NCI-H510A (cell line): ENCODE measurements at regions not wholly inside any gene's neighbourhood (a gene's known extent, or its start where the extent isn't known, plus 50 kb on each side); places are given as distances from the start of the nearest gene placed in this dataset.

ENCODE experiments used
- DNase-seq: peaks from one replicate; lab custom pipeline; 2025; lab: John Stamatoyannopoulos, UW

DNA sequence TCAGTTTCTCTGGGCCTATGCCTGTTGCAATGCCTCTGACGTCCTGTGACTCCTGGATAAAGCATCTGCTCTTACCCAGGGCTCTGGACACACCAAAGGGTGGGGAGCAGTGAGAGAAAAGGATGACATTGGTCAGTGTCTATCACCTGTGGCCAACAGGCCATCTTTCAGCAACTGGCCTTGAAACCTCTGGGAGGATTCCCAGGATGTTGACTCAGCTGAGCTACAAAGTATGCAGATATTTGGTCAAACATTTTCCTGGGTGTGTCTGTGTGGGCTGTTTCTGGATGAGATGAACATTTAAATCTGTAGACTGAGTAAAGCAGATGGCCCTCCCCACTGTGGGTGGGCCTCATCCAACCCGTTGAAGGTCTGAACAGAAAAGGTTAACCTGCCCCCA lies 149.9 kb downstream of the SPATA19 start:
- no peak for DNase-seq

DNA sequence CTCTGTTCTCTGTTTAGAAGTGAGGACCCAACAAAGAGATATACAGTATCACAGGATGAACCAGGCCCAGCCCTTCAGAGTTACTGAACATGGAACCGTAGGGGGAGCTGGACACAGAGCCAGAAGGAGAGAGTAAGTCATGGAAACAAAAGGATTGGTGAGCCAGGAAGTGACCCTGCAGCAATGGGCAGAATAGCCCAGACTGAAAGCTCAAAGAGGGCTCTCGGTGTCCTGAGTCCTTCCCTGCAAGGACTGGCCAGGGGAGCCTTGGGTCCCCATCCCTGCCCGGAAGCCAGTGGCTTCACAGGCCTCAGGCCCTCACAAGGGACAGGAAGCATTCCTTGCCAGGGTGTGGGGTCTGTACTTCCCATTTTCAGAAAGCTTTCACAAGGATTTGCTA lies 150.6 kb downstream of the SPATA19 start:
- DNase-seq, result no peak

DNA sequence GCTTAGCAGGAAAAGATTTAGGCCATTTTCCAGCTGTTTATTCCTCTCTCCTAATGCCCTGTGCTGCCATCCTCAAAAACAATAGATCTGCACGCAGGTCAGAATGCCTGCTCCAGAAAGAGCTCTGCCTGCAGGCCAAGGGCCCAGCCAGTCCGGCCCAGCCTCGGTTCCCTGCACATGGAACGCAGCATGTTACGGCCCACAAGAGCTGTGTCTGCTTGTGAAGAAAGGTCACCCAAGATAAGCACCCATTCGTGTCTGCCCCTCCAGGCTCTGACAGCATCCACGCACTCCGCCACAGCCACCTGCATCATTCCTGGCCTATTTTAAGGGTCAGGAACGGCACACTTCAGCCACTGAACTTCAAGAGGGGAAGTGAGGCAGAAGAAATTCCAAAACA lies 152.2 kb downstream of the SPATA19 start:
- DNase-seq, result no peak

DNA sequence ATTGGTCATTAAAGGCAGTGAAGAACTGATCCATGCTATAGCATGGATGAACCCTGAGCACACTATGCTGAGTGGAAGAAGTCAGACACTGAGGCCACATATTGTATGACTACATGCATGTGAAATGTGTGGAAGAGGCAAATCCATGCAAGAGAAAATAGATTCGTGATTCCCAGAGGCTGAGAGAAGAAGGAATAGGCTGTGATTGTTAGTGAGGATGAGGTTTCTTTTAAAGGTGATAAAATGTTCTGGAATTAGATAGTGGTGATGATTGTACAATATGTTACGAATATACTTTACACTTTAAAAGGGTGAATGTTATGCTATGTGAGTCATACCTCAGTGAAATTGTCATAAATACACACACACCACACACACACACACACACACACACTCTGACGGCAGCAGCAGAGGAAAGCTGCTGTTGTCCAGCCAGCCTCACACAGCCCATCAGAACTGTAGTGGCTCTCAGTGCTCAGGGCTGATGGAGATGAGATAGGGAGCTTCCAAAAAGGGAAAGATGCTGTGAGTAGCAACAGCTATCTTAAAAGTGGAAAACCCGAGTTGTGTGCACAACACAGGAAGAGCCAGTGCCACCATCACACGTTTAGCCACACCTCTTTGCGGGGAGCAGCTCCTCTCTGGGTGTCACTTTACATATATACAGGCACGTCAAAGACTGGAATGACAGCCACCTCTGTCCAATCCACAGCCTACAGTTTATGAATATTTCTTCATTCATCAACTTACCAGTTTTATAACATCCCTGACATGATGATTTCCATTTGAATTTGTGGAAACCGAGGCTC lies 153.0 kb downstream of the SPATA19 start:
- DNase-seq, result no peak

DNA sequence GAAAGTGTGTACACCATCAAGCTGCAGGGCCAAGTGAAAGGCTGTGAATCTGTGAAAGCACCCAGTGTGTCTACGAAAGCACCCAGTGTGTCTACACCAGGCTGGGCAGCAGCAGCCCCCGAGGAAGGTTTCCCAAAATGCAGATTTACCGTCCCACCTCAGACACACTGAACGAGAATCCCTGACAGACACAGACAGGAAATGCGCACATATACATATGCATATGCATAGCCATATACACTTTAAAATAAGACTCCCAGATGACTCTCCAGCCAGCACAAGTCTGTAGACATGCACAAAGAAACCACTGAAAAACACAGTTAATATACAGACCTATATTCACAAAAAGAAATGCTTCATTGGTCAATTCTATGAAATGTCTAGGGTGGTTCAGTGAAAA lies 155.5 kb upstream of the OPCML start:
- DNase-seq, result no peak

DNA sequence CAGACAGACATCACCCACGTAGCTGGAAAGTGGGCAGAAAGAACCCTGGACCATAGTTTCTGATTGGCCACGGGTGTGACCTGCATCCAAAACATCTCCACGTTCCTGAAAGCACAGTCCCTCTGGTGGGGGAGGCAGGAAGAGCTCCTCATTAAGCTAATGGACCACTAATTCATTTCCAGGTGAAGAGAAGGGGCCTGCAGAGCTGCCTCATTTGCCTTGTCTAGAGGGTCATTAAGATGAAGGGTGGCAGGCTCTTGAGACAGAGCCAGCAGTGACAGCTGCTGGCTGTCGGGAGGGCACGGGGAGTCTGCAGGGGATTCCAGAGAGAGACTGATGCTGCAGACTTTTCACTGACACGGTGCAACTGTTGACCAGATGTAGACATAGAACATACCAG lies 149.6 kb upstream of the OPCML start:
- DNase-seq, result no peak

DNA sequence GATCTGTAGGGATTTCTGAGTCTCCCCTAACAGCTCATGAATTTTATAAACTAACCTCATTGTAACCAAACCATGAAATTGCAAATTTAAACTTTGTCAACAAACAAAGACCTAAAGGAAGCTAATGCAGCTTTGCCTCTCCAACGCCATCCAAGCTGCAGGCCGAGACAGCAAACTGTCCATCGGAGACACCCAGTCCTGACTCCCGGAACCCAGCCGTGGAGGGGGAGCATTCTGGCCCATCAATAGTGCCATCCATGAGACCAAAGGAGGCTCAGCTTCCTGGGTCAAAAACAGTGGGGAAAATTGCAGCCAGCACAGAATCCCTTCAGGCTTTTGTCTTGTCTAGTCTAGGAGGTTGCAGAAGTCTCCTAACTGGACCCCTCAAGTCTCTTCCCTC lies 147.6 kb upstream of the OPCML start:
- DNase-seq, result no peak

DNA sequence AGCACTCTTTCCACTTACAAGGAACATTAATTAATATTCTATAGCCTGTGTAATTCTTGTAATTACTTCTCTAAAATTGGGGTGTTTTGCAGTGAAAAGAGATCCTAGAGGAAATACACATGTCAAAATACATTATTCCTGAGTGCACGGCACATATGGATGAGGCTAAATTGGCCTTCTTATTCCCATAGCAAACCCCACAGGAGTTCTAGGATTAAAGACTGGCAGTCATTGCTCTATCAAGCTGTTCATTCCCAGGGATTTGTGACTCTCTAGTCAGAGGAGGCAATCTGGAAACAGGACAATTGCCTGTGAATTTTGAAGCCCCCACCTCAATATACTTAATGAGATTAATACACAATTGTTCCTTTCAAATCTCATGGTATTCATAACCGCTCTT lies 145.9 kb upstream of the OPCML start:
- no peak for DNase-seq

DNA sequence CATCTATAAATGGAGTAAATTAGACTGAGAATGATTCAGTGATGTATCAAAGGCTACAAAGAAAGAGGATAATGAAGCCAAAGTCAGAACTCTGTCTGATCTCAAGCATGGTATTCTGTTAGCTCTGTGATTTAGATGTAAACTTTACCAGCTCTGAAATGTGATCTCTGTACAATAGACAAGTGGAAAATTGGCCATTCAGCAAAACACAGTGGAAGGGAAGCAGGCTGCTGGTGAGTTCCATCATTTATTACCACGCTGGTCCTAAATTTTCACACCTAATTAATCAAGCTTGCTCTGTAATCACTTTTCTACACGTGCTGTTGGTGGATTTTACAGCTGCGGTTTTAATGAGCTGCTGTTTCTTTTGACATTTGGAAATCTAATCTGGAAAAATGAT lies 145.1 kb upstream of the OPCML start:
- no peak for DNase-seq

DNA sequence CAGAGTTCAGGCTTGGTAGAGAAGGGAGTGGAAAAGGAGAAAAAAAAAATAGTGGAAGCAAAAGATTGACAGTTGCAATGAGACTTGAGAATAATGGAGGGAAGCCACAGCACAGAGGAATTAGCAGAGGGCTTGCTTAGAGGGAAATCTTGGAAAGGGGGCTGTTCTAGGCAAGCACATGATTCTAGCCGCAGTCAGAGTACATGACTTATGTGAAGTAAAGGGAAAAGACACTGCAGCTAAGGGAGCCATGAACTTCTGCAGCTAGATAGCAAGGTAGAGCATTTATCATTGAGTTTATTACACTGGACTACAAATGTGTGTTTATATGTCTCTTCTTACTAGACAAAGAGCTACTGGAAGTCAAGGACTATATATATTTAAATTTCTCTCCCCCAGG lies 144.0 kb upstream of the OPCML start:
- no peak for DNase-seq

DNA sequence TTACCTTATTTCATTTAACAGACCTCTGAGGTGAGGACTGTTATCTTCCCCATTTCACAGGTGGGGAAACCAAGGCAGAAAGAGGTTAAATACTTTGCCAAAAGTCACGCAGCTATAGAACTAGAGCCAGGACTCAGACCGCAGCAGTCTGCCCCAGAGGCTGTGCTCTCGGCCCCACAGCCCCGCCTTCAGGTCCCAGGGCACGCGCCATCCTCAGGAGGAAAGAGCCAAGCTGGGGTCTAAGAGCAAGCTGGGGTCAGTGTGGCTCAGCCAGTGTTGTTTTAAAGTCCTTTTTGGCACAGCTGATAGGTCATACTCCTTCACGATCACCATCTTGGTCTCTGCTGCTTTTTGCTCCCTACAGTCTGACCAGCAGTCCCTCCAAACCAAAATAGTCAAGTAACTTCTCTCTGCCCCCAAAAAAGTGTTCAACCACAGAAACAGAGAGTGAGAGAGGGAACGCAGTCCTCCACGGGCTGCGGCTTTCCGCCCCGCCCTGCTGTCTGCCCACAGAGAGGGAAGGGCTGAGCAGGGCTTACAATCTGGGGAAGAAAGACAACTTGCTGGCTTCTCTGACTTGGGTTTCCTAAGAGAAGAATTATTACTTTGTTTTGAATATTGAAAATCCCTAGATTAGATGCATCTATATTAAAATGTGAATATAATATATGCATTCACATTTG lies 137.2 kb upstream of the OPCML start:
- DNase-seq, result no peak

DNA sequence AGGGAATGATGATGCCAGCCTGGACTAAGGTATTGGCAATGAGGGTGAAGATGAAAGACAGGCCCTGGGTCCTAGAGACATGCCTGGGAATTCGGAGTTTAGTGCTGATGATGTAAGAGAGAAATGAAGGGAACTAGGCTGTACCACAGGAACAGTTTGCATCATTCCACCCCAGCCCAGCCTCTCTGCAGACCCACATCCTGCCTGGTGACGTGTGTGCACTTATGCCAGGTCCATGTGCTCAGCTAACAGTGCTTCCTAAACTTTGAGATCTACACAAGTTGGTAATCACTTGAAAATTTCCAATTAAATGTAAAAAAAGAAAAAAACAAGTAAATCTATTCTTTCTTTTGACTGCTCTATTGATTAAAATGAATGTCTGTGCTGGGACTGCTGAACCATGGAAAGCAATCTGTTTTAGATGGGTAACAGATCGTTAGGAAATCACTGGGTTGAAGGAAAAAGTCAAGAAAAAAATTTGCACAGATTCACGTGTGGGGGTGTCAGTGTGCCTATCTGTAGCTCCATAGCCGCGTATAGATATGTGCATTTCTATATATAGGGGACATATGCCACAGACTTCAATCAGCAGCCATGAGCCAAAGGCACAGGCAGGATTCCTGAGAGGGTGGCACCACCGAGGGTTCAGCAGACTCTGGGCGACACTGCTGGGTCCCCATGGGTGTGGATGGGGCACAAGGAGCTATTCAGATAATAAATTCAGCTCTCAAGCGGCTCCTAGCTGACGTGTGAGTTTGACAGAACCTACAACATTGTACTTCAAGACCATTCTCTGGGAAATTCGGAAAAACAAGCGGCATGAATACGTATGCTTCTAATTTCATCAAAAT lies 131.1 kb upstream of the OPCML start:
- no peak for DNase-seq

DNA sequence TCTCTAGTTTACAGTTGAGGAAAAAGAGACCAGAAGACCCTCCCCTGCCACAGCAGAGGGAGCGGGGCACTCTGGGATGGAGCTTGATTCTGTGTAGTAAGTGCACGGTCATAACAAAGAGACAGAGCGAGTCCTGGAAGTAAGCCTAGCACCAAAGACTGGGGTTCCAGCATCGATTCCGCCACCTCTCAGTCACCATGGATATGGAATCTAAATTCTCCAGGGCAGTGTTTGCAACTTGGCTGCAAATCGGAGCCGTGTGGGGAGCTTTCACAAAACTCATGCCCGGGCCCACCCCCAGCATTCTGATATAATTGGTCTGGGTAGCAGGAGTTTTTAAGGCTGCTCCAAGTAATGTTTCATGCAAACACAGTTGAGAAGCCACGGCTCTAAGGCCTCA lies 129.5 kb upstream of the OPCML start:
- no peak for DNase-seq

DNA sequence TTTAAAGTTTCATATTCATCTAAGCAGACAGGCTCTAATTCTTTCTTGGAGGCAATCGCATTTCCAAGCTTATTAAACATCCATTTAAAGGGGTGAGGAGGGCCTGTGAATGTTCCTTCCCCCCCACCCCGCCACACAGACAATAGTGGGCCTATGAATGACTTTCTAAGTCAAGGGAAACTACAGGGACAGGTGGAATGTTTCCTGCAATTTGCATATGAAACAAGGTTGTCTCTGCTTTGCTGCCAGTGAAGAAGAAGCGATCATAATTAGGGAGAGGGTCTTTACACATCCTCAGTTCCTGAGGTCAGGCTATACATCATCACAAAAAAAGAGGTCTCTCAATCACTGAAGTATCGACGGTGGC lies 127.9 kb upstream of the OPCML start:
- DNase-seq, result no peak

DNA sequence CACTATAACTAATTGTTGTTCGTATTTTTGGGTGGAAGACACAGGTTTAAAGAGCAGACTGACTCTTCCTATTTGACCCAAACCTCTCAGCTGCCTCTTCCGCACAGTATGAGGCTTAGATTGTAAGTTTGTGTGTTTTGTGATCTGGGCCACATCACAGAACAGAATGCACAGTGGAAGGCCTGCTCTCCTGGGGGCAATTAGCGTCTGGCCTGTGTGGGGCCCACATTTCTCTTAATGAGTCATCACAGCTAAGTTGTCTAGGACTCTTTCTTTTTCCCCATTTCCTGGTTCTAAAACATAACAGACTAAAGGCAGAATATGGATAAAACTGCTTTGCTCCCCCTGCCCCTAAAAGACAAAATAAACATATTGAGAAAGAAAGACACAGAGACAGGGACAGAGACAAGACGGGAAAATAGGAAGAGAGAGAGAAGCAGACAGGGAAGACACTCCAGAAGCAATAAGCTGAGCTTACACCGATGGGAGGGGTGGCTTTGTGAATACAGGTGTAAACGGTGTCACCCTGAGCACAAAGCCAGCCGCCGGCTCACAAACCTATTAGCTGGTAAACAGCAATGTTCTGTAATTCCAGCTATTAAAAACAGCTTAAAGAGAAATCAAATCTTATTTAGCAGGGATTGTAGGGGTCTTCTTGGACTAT lies 127.4 kb upstream of the OPCML start:
- DNase-seq, result no peak

DNA sequence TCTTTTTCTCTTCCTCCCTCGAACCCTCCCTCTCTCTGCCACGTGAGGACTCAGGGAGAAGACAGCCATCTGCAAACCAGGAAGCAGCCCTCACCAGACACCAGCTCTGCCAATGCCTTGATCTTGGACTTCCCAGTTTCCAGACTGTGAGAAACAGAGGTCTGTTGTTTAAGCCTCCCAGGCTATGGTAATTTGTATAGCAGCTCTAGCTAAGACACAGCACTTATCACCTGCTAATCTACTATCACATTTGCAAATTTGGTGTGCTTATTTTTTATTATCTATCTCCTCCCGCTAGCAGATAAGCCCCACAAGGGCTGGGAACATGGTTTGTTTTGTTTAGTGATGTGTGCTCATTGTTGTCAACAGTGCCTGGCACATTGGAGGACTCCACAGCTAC lies 124.8 kb upstream of the OPCML start:
- DNase-seq, result no peak

DNA sequence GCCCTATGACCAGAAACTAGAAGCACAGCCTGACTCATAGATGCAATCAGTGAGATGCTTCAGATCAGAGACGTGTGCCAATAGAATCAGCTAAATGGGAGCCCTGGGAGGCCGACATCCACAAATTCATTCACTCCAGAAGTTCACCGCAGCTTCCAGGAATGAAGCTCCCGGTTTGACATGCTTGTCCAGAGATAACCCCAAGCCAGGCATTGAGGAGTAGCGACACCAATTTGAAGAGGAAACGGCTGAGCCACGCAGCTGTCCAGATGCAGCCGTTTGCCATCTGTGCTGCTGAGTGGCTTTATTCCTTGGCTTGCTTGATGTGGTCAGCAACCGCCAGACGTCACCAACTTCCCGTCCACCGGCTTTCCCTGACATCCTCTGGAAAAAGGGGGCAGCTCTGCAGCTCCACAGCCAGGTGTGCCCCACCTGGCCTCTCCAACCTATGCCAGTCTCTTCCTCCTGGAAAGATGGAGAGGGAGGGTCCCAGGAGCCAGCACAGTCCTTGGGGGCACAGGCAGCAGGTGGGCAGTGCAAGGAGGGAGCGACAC lies 123.9 kb upstream of the OPCML start:
- no peak for DNase-seq

DNA sequence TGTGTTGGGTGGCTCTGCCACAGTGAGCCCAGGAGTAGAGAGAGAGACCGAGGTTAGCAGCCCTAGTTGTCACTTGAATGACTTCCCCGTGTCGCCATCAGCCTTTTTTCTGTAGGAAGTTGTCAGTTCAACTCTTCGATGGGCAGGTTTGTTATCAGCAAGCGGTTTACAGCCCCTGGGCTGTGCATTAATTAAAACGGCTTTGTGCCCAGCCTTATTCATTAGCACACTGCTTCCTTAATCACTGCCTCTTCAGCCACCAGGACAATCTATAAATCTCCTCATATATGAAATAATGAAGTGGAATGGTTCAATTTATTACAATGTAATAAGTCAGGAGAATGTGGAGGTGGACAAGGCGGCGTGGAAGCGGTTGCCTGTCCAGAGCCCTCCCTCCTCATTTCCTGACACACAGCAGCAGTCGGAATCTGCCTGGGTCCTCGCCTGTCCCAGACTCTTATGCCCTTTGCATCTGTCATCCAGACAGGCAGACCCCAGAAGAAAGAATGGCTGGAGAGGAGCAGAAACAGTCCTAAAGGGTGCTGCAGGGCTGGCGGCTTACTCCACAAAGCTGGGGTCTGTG lies 122.4 kb upstream of the OPCML start:
- no peak for DNase-seq

DNA sequence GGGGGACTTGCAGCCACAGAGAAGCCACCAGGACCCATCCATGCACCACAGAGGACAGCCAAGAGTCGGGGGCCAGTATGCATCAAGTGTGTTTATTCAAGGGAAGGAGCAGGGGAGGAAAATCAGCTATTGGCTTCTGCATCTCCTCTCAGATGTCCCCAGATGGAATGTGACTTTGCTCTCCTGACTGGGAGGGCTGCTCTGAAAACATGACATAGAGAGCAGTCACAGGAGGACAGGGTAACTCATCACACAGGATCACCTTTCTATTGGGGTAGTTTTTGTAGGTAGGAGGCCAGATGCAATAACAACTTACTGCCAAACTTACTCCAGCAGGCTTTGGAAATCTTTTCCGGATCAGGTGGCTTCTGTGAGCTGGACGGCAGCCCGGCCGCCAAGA lies 121.0 kb upstream of the OPCML start:
- no peak for DNase-seq

DNA sequence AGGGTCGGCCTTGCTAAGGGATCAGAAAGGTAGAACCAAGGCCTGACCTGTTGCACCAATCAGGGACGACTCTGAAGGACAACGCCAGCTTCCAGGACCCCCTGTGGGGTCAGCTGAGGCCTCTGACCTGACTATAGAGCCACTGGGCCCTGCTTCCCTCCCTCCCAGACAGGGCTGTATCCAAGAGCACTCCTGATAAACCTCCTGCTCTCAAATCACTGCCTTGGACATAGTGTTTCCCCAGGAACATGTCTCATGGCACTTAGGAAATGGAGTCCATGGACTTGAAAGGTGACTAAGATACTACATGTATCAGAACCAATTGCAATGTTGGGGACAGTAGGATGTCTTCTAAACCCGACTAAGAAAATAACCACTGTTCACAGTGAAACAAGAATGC lies 117.8 kb upstream of the OPCML start:
- DNase-seq, result no peak

DNA sequence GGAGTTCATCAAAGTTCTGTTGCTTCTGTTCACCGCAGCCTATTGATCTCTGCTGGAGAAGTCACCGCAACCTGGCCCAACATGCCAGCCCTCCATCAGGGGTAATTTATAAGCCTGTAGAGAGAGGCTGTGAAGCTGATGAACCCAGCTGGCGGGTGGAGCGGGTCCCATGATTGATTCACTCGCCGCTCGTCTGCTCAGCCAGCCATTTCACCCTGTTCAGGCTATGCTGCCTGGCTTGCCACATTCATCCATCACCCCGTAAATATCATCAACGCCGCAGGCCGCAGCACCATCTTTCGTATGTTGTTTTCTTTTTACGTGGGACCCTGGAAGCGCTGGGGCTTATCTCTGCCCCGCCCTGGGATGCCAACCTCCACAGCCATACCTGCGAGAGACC lies 116.7 kb upstream of the OPCML start:
- no peak for DNase-seq

DNA sequence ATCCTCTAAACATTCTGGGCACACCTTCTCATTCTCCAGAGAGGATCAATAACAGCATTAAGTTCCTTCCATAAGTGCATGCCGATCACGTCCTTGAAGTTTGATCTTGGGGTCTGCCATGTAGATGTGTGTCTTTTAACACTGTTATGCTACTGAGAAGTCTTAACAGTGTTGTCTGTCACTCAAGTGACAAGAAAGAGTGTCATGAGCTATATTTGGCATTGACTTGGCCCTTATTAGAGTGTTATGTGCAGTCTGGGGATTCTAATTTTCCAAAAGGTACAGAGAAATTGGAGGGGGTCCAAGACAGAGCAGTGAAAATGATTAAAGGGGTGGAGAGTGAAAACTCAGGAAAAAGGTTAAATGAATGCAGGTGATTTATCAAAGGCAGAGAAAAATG lies 107.1 kb upstream of the OPCML start:
- DNase-seq, result no peak
